Suprapubic skin (tissue), 4 donors: ENCODE measurements at regions not wholly inside any gene's neighbourhood (a gene's known extent, or its start where the extent isn't known, plus 50 kb on each side); places are given as distances from the start of the nearest gene placed in this dataset.

ENCODE experiments used
- DNase-seq, 2 donors: peaks; one replicate each; pipeline ENCODE4 v3.0.0-alpha.2; 2019; ENCODE audit warnings: low spot score in 2 of 2
- H3K27ac ChIP-seq: fragments of 200-600 bp; sonication (generic); one replicate; pipeline ENCODE4 v1.5.1; 2019
- H3K27me3 ChIP-seq: fragments of 200-600 bp; sonication (generic); one replicate; pipeline ENCODE4 v1.5.1; 2019
- H3K36me3 ChIP-seq: fragments of 200-600 bp; sonication (generic); one replicate; pipeline ENCODE4 v1.5.1; 2019
- H3K4me1 ChIP-seq: fragments of 200-600 bp; sonication (generic); one replicate; pipeline ENCODE4 v1.5.1; 2019
- H3K4me3 ChIP-seq: fragments of 200-600 bp; sonication (generic); one replicate; pipeline ENCODE4 v1.5.1; 2019; ENCODE audit warnings: mild to moderate bottlenecking
- H3K9me3 ChIP-seq: fragments of 200-600 bp; sonication (generic); one replicate; pipeline ENCODE4 v1.5.1; 2019
- EP300 ChIP-seq: sonication (generic); formaldehyde crosslinking; IDR thresholded peaks from one replicate; pipeline ENCODE4 v1.6.1; 2017; ENCODE audit warnings: antibody characterized with exemption
- POLR2A ChIP-seq, 2 donors: fragments of 450-650 bp; IDR thresholded peaks; one replicate each; pipeline ENCODE4 v1.6.1; 2017; ENCODE audit warnings: antibody characterized with exemption in 2 of 2, mild to moderate bottlenecking in 2 of 2, moderate library complexity in 2 of 2
- POLR2AphosphoS5 ChIP-seq, 3 donors: sonication (generic); formaldehyde crosslinking; IDR thresholded peaks; one replicate each; pipeline ENCODE4 v1.6.1; 2017; ENCODE audit warnings: antibody characterized with exemption in 3 of 3
- WGBS: methylation state at CpG from one replicate; pipeline ENCODE4 v1.1.5; 2018; 5-methylcytosine and 5-hydroxymethylcytosine counted together
- TF ChIP-seq, protein P1 (sequence below), 2 donors: fragments of 200-600 bp in 1 of 2; fragments of 450-650 bp in 1 of 2; sonication (generic) in 1 of 2; IDR thresholded peaks; one replicate each; pipeline ENCODE4 v1.5.1; 2016 to 2019; ENCODE audit warnings: antibody characterized with exemption in 2 of 2, mild to moderate bottlenecking in 1 of 2, moderate library complexity in 1 of 2

DNA sequence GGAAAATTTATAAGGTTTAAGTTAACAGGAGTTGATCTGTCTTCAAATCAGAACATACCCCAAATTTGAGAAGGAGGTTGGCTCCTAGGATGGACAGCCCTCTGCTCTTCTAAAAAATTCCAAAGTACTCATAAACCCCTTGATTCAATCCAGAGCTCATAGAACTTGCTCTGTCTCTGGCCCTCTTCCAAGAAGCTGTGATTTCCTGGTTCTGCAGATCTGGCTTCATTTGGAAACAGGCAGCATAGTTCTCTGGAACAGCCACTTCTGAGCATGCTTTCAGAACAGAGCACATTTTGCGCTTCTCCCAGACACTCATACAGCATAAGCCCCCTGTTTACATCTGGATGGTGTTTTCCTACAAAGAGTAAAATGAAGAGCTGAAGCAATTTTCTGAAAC lies 96.7 kb downstream of the KBTBD8 start:
- no peak for TF ChIP-seq POLR2A (IDR thresholded peaks at IDR 0.05)
- no peaks in the 10 kb centered on the region for H3K36me3 ChIP-seq
- no peaks in the 10 kb centered on the region for H3K4me1 ChIP-seq
- 40% methylated on average over 1 of the region's 1 CpG for WGBS
- DNase-seq: no peak
- no peak overlapping the region for H3K4me3 ChIP-seq
- H3K9me3 ChIP-seq: no peaks in the 10 kb centered on the region
- H3K27me3 ChIP-seq: no peaks in the 10 kb centered on the region
- H3K27ac ChIP-seq: no peak overlapping the region

DNA sequence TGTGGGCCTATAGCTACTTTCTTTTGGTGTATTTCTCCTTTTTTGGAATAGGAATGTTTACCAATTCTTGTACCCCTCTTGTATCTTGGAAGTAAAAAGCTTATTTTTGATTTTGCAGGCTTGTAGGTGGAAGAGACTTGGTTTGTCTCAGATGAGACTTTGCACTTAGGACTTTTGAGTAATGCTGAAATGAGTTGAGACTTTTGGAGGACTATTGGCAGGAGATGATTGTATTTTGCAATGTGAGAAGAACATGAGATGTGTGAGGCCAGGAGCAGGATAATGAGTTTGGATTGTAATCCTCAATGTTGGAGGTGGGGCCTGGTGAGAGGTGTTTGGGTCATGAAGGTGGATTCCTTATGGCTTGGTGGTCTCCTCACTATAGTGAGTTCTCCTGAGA lies 106.3 kb downstream of the KBTBD8 start:
- no peak overlapping the region for H3K27ac ChIP-seq
- no peak for TF ChIP-seq POLR2AphosphoS5 (IDR thresholded peaks at IDR 0.05)
- TF ChIP-seq, protein P1, sequence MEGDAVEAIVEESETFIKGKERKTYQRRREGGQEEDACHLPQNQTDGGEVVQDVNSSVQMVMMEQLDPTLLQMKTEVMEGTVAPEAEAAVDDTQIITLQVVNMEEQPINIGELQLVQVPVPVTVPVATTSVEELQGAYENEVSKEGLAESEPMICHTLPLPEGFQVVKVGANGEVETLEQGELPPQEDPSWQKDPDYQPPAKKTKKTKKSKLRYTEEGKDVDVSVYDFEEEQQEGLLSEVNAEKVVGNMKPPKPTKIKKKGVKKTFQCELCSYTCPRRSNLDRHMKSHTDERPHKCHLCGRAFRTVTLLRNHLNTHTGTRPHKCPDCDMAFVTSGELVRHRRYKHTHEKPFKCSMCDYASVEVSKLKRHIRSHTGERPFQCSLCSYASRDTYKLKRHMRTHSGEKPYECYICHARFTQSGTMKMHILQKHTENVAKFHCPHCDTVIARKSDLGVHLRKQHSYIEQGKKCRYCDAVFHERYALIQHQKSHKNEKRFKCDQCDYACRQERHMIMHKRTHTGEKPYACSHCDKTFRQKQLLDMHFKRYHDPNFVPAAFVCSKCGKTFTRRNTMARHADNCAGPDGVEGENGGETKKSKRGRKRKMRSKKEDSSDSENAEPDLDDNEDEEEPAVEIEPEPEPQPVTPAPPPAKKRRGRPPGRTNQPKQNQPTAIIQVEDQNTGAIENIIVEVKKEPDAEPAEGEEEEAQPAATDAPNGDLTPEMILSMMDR (IDR thresholded peaks at IDR 0.05): no peak
- TF ChIP-seq POLR2A (IDR thresholded peaks at IDR 0.05): no peak
- TF ChIP-seq EP300: no peak
- H3K36me3 ChIP-seq: no peaks in the 10 kb centered on the region
- no peak overlapping the region for H3K4me3 ChIP-seq
- H3K9me3 ChIP-seq: no peaks in the 10 kb centered on the region
- DNase-seq: no peak
- H3K27me3 ChIP-seq: peaks cover 3% of the 10 kb centered on the region
- H3K4me1 ChIP-seq: no peaks in the 10 kb centered on the region

DNA sequence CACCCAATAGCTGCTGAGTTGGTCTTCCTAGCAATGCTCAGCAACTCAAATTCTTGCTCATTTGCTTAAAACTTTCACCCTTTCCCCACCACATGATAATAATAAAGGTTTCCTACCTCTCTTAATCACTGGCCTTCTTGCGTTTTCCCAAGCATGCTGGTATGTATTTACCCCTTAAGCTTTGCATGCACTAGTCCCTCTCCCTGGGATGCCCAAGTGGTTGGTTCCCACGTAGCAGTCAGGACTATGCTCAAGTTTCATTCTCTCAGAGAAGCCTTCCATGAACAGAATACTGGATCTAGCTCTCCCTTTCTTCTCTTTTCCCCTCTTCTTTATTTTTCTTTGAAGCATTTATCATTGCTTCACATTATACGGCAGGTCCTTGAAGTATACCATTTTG lies 108.8 kb downstream of the KBTBD8 start:
- Histone ChIP-seq H3K9me3 (no peaks in the 10 kb centered on the region), H3K4me3 (no peak overlapping the region), H3K27me3 (peaks cover 3% of the 10 kb centered on the region), H3K27ac (no peak overlapping the region), H3K36me3 (no peaks in the 10 kb centered on the region), H3K4me1 (no peaks in the 10 kb centered on the region)
- TF ChIP-seq, protein P1 (IDR thresholded peaks at IDR 0.05): no peak
- TF ChIP-seq POLR2A (IDR thresholded peaks at IDR 0.05) (no peak), POLR2AphosphoS5 (IDR thresholded peaks at IDR 0.05) (no peak), EP300 (no peak)
- 71% methylated on average over 3 of the region's 3 CpGs for WGBS
- no peak for DNase-seq

DNA sequence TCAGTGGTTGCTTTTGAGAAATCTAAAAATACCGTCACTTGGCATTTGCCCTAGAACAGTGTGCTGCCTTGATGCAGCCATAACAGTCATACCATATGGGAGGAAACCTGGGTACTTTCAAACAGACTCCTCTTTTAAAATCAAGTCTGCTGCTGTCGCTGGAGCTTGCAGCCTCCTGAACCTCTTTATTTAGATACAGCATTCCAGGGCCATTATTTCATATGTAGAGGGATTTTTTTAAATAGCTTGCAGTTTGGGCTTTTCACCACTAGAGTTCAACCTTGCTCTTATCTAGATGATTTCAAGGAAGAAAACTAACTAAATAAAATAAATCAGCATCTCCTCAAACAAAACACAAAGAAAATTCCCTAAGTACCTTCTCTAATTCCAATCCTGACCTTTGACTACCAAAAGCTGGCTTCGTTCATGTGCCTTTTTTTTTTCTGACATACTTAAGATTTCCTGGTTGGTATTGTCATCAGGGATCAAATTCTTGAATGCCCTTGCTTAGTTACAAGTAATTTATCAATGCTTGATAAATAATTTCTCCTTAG lies 111.6 kb downstream of the KBTBD8 start:
- DNase-seq: no peak
- Histone ChIP-seq H3K4me1 (no peaks in the 10 kb centered on the region), H3K4me3 (no peak overlapping the region), H3K9me3 (no peaks in the 10 kb centered on the region), H3K36me3 (no peaks in the 10 kb centered on the region), H3K27ac (no peak overlapping the region), H3K27me3 (peaks cover 3% of the 10 kb centered on the region)
- TF ChIP-seq POLR2A (IDR thresholded peaks at IDR 0.05): no peak
- TF ChIP-seq, protein P1 (IDR thresholded peaks at IDR 0.05): peak in 1 of 2 donors; percentile 30
- WGBS: 29% methylated on average over 3 of the region's 3 CpGs

DNA sequence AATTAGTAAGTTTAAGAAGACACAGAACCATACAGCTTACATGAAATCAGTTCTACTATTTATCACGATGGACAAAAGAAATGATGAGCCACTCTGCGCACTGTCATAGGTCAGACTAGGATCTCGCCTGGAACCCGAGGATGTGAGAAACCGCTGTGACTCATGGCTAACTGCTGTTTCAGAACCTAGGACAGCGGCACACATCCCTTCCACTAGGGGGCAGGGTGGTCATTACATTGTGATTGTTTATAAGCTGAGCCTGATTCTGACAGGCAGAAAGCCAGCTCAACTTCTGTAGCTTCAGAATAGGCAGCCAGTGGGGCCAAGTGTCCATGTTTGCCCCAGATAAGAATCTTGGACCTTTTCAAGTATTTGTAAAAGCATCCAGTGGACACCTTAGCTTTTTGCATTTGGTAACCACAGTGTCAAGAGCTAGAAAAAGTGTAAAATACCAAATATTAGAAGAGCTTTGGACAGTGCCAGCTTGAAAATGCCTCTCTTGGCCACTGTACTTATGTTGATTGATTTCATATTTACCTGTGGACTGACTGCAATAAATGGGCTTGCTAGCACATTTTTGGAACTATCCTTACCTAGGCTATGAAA lies 115.8 kb downstream of the KBTBD8 start:
- peaks cover 4% of the 10 kb centered on the region for H3K27me3 ChIP-seq
- peak in 1 of 2 donors; percentile 62 for DNase-seq
- no peak overlapping the region for H3K4me3 ChIP-seq
- H3K4me1 ChIP-seq: no peaks in the 10 kb centered on the region
- no peaks in the 10 kb centered on the region for H3K36me3 ChIP-seq
- no peaks in the 10 kb centered on the region for H3K9me3 ChIP-seq
- WGBS: 10% methylated on average over 6 of the region's 6 CpGs
- no peak for TF ChIP-seq EP300
- TF ChIP-seq, protein P1 (IDR thresholded peaks at IDR 0.05): peak; percentile 40 to 65
- no peak overlapping the region for H3K27ac ChIP-seq

DNA sequence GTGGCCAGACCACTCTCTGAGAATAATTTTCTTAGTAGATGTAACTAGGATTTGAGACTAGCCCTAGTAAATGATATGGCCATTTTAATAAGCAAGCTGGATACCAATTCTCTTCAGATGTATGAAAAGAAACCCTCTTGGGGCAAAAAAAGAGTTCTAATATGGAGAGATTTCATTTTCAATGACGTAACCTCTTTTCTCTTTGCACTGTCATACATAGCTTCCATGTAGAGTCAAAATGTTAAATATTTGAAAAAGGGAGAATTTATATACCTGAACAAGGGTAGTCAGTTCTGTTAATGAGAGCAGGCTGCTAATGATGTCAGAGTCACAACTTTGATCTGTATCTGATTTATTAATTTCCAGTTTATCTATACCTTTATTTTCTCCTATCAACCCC lies 120.0 kb downstream of the KBTBD8 start:
- H3K27me3 ChIP-seq: peaks cover 4% of the 10 kb centered on the region
- no peak for TF ChIP-seq POLR2AphosphoS5 (IDR thresholded peaks at IDR 0.05)
- TF ChIP-seq POLR2A (IDR thresholded peaks at IDR 0.05): no peak
- no peak for TF ChIP-seq EP300
- TF ChIP-seq, protein P1 (IDR thresholded peaks at IDR 0.05): no peak
- no peaks in the 10 kb centered on the region for H3K4me1 ChIP-seq
- H3K9me3 ChIP-seq: no peaks in the 10 kb centered on the region
- no peak for DNase-seq
- H3K36me3 ChIP-seq: no peaks in the 10 kb centered on the region
- H3K4me3 ChIP-seq: no peak overlapping the region
- 86% methylated on average over 1 of the region's 1 CpG for WGBS
- H3K27ac ChIP-seq: no peak overlapping the region
